Heart left ventricle (tissue), 13 donors: ENCODE measurements at regions not wholly inside any gene's neighbourhood (a gene's known extent, or its start where the extent isn't known, plus 50 kb on each side); places are given as distances from the start of the nearest gene placed in this dataset.

Source experiments
- POLR2A ChIP-seq, 2 donors: fragments of 450-650 bp; IDR thresholded peaks; one replicate each; pipeline ENCODE4 v1.6.1; 2017; ENCODE audit warnings: antibody characterized with exemption in 2 of 2, mild to moderate bottlenecking in 2 of 2, moderate library complexity in 2 of 2
- TF ChIP-seq, protein P1 (sequence below), 12 donors: fragments of 200-600 bp; sonication (generic) in 4 of 12; IDR thresholded peaks; one replicate each; pipeline versions ENCODE4 v1.5.0 to v1.8.0; 2018 to 2022; ENCODE audit warnings: antibody characterized with exemption in 12 of 12, mild to moderate bottlenecking in 5 of 12
- donor health status: ischemic (EF 13 %, LVEDD 7.1; RV severe dilation, severe dysfunction).
- donor health status: DM: no; HTN: yes; CAD: no.
- donor health status: DM: no; HTN: no; CAD: no.
- donor health status: ischemic (EF 25% LVEDD 6.9; RV normal size, moderate dysfunction).
- donor health status: ischemic (EF 25% LVEDD 5.7; RV mildly dilated, moderate dysfunction).
- donor health status: ischemic (EF 35%, LVEDD 5.7; RV mildly dilated, moderate dysfunction).
- donor health status: nonischemic (EF 11% LVEDD 7.7; RV severe dilation, severe dysfunction).
- donor health status: DM: yes; HTN: yes; CAD: no.
- donor health status: PGD.
- donor health status: ischemic (EF 29% LVEDD 5.4; RV normal size, mild dysfunction).
- donor health status: nonischemic (EF 23%, LVEDD 6.1; RV moderate dilation, normal function).

DNA sequence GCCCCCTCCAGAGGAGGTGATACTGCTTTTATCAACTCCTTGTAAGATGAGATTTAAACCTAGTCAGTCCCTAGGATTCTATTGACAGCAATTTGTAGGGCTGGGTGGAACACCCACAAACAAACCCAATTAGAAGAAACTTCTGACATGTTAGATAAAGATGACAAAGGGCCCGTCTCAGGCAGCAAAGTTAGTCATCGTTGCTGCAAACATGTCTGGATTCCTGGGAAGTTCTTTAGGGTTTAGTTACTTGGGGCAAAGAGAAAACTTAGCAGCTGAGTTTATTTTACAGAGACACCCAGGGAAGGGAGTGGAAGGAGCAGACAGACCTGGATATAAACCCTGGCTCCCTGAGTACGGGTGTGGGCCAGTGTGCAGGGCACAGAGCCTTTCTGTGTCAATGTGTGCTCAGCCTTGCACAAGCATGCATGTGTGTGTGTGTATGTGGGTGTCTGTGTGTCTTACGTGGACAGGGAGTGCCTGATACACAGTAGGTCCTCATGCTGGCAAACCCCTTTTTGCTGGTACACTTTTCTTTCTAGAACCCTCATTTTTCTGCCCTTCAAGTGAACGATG is 130.0 kb upstream of the STX18 start:
- TF ChIP-seq, protein P1, sequence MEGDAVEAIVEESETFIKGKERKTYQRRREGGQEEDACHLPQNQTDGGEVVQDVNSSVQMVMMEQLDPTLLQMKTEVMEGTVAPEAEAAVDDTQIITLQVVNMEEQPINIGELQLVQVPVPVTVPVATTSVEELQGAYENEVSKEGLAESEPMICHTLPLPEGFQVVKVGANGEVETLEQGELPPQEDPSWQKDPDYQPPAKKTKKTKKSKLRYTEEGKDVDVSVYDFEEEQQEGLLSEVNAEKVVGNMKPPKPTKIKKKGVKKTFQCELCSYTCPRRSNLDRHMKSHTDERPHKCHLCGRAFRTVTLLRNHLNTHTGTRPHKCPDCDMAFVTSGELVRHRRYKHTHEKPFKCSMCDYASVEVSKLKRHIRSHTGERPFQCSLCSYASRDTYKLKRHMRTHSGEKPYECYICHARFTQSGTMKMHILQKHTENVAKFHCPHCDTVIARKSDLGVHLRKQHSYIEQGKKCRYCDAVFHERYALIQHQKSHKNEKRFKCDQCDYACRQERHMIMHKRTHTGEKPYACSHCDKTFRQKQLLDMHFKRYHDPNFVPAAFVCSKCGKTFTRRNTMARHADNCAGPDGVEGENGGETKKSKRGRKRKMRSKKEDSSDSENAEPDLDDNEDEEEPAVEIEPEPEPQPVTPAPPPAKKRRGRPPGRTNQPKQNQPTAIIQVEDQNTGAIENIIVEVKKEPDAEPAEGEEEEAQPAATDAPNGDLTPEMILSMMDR (IDR thresholded peaks at IDR 0.05) = no peak
- no peak for TF ChIP-seq POLR2A (IDR thresholded peaks at IDR 0.05)
